IPS-18c (cell line): ENCODE measurements at regions not wholly inside any gene's neighbourhood (a gene's known extent, or its start where the extent isn't known, plus 50 kb on each side); places are given as distances from the start of the nearest gene placed in this dataset.
"Not testable (repeated sequence)": the region's sequence is repeated elsewhere in the genome, so short reads cannot be mapped to it uniquely, and the experiment has no call there.

Experiments used
- H3K4me3 ChIP-seq: 2 replicates; pipeline ENCODE4 v1.7.0; 2013; ENCODE audit warnings: low read depth, mild to moderate bottlenecking, low read length, moderate library complexity; ENCODE audit not compliant: insufficient read depth
- H3K9me3 ChIP-seq: one replicate; pipeline ENCODE4 v1.6.1; 2013; ENCODE audit warnings: mild to moderate bottlenecking, low read length, moderate library complexity; ENCODE audit not compliant: control insufficient read depth, insufficient read depth

DNA sequence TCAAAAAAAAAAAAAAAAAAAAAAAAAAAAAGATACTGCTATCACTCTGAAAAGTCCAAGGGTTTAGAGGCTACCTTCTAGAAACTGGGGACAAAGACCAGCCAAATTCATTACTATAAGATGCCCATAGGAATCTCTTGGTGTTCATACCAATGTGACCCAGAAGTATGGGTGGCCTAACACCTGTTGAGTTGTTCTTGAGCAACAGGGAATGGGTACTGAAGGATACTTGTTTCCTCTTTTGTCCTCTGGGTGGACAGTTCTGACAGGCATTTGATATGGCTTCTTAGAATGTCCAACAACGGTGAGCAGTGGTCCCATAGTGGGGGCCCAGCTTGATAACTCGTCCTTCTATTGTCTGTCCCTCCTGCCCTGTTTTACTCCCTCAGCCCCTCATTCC lies 141.4 kb upstream of the PLEKHM1 start:
- H3K4me3 ChIP-seq: no peak overlapping the region

DNA sequence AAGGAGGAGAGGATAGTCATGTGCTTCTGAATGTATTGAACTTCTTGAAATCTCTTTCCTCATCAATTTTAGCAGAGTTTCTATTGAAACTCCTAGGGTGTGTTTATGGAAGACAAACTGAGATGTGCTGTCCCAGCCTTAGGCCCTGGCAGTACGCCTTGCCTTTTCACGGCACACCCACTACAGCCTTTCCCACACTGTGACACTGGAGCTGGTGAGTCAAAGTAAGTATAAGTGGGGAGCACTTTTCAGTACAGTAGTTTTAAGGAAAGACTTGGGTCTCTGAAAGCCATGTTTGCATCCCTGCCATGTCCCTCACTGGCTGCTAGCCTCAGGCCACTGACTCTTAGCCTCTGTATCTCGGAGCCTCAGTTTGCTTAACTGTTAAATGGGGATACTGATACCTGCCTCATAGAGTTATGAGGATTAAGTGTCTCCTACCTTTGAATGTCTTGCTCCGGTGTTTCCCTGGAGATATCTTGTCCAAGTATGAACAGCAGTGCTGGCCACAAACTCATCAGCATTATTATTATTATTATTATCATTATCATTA lies 144.7 kb upstream of the CRHR1 start:
- Histone ChIP-seq H3K4me3 (no peak overlapping the region), H3K9me3 (no peaks in the 10 kb centered on the region)

More for the DNA sequence above, 141.4 kb upstream of the PLEKHM1 start:
- peaks cover 4% of the 10 kb centered on the region for H3K9me3 ChIP-seq

DNA sequence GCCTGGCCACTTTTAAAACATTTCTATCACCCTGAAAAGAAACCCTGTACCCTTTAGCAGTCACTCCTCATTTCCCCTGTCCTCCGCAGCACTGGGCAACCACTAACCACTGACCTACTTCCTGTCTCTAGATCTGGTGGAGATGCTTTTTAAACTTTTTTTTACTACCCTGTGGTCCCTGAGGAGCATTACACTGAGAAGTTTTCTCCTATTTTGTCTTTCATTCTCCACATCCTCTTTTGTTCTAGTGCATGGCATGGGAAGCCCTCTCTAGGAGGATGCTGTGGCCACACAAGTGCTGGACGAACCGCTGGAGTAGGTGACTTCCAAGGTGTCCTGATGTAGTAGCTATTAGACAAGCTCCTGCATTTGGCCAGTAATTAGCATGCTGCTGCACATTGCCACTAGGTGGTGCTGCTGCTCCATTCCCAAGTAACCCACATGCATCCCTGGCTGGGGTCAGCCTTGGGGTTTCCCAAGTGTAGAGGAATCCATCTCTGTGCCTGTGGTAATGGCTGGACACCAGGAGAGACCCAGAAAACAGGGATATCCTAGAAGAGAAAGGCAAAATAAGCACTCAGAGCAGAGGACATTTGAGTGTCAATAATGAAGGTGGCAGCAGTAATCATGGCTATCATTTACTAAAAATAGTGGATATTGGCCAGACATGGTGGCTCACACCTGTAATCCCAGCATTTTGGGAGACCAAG lies 143.8 kb upstream of the CRHR1 start:
- H3K4me3 ChIP-seq: no peak overlapping the region
- no peaks in the 10 kb centered on the region for H3K9me3 ChIP-seq

GRCh38 chr17:45641541-45641940 lies 142.6 kb upstream of the CRHR1 start:
- no peak overlapping the region for H3K4me3 ChIP-seq
- H3K9me3 ChIP-seq: no peaks in the 10 kb centered on the region

GRCh38 chr17:45643591-45643990 lies 140.5 kb upstream of the CRHR1 start:
- Histone ChIP-seq H3K4me3 (no peak overlapping the region), H3K9me3 (no peaks in the 10 kb centered on the region)

- H3K4me3 ChIP-seq, H3K9me3 ChIP-seq: not testable (repeated sequence)
Observed at GRCh38 chr17:45644637-45645036, 139.5 kb upstream of the CRHR1 start.

- Histone ChIP-seq H3K9me3 (no peaks in the 10 kb centered on the region), H3K4me3 (no peak overlapping the region)
Observed at GRCh38 chr17:45645330-45645729, 138.8 kb upstream of the CRHR1 start.

DNA sequence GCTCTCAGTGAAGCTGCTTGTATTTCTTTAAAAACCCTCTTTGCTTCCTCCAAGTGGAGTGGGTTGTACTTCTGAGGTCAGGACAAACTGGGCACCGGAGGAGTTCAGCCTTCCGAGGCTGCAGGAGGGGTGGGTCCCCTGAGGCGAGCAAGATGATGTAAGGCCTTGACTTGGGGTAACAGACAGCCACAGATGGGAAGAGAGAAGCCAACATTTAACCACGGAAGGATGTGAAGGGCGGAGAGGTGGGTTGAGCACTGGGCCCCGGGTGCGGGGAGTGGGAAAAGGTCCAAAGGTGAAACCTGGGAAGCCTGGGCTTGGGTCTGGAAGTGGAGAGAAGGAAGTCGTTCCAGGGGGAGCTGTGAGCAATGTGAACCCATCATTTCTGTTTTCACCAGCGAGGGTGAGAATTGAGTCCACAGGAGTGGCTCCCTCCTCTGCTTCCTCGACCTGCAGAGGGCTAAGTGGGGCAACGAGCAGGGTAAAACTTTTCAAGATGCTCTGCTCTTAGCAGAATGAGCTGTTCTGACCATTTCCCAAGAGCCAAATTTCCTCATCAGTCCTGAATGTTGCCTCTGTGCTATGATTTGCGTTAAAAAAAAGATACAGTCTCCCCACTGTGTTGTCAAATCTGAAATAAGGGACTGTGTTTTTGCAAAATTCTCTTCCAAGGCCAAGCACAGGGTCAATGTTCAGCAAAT lies 137.7 kb upstream of the CRHR1 start:
- no peak overlapping the region for H3K4me3 ChIP-seq
- H3K9me3 ChIP-seq: no peaks in the 10 kb centered on the region

- H3K4me3 ChIP-seq: no peak overlapping the region
- no peaks in the 10 kb centered on the region for H3K9me3 ChIP-seq
Observed at GRCh38 chr17:45648642-45649041, 135.5 kb upstream of the CRHR1 start.

- no peak overlapping the region for H3K4me3 ChIP-seq
Observed at GRCh38 chr17:45649796-45650195, 134.3 kb upstream of the CRHR1 start.

DNA sequence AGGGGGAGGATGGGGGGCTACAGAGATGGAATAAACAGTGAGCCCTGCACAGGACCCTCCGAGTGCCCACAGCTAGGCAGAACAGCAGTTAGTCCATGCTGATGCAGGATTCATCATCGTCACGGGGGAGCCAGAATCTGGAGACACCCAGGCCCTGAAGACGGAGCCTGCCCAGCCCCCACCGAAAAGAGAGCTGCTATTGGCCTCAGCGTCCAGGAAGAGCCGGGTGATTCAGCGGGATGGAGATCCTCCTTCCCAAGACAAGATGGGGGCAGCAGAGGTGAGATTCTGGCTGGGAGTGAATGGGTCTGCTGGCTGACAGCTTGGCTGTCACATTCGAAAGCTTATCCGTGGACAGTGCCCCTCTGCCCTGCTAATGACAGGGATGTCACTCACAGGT lies 133.6 kb upstream of the CRHR1 start:
- H3K9me3 ChIP-seq: no peaks in the 10 kb centered on the region
- H3K4me3 ChIP-seq: no peak overlapping the region

More at GRCh38 chr17:45649796-45650195, 134.3 kb upstream of the CRHR1 start:
- H3K9me3 ChIP-seq: no peaks in the 10 kb centered on the region

DNA sequence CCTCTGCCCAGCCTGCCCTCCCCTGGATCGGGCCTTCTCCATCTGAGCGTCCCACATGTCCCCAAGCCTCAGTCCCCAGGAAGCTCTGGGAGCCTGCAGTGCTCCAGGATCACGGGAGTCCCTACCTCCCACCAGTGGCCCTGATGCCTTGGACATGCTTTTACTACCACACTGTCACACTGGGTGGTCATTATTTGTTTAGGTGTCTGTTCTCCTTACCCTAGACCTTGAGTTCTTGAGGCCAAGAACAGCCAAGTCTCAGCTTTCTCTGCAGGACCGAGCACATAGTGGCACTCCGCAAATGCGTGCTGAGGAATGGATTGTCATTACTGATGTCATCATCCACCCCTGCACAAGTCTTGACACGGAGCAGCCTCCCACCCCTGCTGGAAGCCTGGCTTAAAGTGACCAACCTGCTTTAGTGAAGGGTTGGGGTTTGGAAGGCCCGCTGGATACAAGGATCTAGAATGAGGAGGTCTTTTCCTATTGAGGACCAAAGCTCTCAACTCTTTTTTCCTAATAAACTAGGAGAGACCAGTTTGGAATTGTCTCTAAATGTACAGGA lies 132.9 kb upstream of the CRHR1 start:
- H3K4me3 ChIP-seq: no peak overlapping the region
- H3K9me3 ChIP-seq: no peaks in the 10 kb centered on the region

- no peaks in the 10 kb centered on the region for H3K9me3 ChIP-seq
- no peak overlapping the region for H3K4me3 ChIP-seq
Observed at GRCh38 chr17:45653616-45654015, 130.5 kb upstream of the CRHR1 start.

- H3K9me3 ChIP-seq: no peaks in the 10 kb centered on the region
- H3K4me3 ChIP-seq: no peak overlapping the region
Observed at GRCh38 chr17:45656527-45657181, 127.5 kb upstream of the CRHR1 start.

DNA sequence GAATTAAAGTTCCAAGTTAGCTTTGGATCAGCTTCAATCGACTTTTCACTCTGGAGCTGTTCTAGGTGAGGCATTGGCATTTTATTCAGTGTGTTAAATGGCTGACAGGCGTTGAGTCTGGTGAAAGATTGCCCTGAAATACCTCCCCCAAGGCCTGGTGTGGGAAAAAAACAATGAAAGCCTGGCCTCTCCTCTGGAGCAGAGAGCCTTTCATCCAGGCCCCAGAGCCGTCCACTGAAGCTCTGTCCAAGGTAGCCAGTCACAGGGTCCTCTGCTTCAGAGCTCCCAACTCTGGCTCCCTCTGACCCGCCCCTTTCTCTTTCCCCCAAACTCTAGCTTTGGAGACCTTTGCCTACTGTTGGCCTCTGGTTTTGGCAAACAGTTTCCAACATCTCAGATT lies 123.6 kb upstream of the CRHR1 start:
- H3K9me3 ChIP-seq: no peaks in the 10 kb centered on the region

GRCh38 chr17:45662432-45662831 lies 121.7 kb upstream of the CRHR1 start:
- no peak overlapping the region for H3K4me3 ChIP-seq
- no peaks in the 10 kb centered on the region for H3K9me3 ChIP-seq

More for the DNA sequence above, 123.6 kb upstream of the CRHR1 start:
- H3K4me3 ChIP-seq: no peak overlapping the region

GRCh38 chr17:45663772-45664171 lies 120.3 kb upstream of the CRHR1 start:
- Histone ChIP-seq H3K9me3 (no peaks in the 10 kb centered on the region), H3K4me3 (no peak overlapping the region)

GRCh38 chr17:45664921-45665320 lies 119.2 kb upstream of the CRHR1 start:
- H3K9me3 ChIP-seq: no peaks in the 10 kb centered on the region
- H3K4me3 ChIP-seq: no peak overlapping the region
